RKO (cell line): ENCODE measurements at regions not wholly inside any gene's neighbourhood (a gene's known extent, or its start where the extent isn't known, plus 50 kb on each side); places are given as distances from the start of the nearest gene placed in this dataset.

Experiments used
- DNase-seq: peaks from one replicate; pipeline ENCODE4 v3.0.0-alpha.2; 2016; ENCODE audit warnings: low spot score

DNA sequence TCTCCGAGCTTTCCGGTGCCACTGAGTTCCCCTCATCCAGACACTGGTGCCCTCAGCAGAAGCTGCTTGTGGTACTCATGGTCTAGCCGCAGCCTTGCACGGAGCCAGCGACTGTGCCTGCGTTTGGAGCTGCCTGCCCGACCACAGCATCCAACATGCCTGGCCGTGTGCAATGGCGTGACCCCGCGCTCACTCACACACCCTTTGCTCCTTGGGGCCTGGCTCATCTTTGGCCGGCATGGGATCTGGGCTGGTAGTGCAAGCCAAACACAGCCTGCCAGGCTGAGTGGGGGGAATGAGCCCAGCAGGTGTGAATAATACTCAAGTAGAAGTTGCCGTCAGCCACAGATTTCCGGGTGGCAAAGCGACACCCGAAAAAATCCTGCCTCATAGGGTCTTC is 1178.7 kb upstream of the GBE1 start:
- no peak for DNase-seq

DNA sequence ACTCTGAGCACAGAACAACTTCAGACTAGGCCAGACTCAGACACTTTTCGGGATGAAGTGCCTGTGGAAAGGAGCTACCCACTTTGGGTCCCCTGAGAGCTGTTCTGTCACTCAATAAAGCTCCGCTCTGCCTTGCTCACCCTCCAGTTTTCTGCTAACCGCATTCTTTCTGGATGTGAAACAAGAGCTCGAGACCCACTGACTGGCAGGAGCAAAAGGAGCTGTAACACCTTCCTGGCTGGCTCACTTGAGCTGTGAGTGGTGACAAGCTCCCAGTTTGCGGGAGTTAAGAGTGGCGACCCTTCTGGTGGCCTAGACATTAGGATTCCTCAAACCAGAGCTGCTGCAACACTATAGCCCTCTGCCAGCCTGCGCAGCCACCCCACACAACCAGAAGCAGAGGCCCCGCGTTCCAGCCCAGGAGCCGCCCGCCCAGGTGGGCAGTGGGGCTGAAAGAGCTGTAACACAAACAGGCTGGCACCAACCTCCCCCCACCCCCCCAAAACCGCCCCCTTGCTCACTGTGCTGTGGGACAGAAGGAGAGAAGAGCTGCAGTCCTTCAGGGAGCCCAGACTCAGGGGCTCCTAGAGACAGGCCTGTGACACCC is 1178.1 kb upstream of the GBE1 start:
- no peak for DNase-seq

DNA sequence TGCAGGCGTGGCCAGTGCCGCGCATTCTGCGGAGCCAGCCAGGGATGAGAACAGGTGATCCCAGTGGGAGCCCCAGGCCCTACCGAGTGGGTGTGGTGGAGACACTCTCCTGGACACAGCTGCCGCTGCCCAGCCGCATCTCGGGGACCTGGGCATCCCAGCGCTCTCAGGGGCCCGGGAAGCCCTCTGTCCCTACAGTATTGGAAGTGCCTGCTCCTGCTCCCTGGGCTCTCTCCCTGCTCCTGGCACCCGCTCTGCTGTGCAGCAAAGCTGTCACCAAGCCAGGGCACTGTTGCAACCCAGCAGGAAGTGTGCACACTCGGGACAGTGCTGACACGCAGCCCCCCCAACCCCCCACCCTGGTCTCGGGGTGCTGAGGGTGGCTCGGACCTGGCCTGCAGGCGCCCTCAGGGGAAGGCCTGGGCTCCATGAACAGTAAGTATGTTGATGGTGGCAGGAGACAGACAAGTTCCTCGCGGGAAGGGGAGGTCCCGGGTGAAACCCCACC is 1177.4 kb upstream of the GBE1 start:
- DNase-seq = no peak

- no peak for DNase-seq
These were observed 1166.1 kb upstream of the GBE1 start for GRCh38 chr3:82927309-82928253.

- no peak for DNase-seq
These were observed 1129.6 kb upstream of the GBE1 start for GRCh38 chr3:82891028-82891427.

- no peak for DNase-seq
These were observed 1121.6 kb upstream of the GBE1 start for GRCh38 chr3:82883072-82883471.

- no peak for DNase-seq
These were observed 1114.0 kb upstream of the GBE1 start for GRCh38 chr3:82875401-82875800.

DNA sequence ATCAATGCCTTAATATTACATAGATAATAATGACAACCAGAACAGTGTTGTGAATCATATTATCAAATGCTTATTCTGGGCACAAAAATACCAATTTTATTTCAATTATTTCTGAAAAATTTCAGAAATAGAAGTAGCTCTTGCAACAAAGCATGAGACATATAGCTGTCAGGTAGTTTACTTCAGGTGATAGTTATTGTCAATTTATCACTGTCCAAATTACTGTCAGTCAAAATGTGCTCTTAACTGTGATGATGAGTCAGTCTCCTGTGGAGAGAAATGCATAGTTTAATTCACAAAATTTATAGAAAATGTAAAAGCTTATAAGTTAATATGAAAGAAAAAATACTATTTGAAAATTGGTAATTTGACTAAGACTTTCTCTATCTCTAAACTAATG is 1078.4 kb upstream of the GBE1 start:
- DNase-seq = no peak

DNA sequence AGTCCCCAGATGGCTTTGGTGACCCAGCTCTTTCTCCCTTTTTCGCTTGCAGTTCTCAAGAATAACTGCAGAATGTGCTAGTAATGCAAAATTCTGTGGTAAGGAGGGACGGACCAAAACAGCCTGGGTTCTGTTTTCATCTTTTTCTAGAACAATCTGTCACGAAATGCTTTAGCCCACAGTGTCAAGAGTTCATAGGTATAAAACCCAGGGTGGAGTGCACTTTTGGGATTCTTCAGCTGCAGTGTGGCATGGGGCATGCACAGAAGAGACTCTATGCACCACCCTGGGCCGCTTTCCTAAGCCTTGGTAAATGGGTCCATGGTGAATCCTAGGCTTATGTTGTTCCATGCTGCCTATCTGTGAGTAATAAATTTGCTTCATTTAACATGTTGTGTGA is 1072.7 kb upstream of the GBE1 start:
- no peak for DNase-seq

DNA sequence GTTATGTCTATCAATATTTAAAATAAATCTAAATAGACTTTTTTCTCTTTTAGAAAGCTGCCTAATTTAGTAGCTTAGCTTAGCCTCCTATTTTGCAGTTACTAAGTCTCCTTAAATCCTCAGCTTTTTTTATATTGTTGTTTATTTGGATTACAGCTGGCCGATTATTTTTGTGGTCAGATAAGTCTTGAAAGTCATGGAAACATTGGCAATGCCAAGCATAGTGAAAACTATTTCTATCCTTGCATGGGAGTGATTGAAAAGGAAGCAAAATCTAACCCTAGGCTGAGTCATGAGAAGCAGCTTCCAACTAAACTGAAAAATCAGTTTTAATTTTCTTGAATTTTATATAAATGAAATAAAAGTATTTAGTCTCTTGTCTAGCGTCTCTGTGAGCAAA is 1063.0 kb upstream of the GBE1 start:
- no peak for DNase-seq

- no peak for DNase-seq
These were observed 1054.6 kb upstream of the GBE1 start for GRCh38 chr3:82816086-82816485.

GRCh38 chr3:82815417-82816058 is 1054.1 kb upstream of the GBE1 start:
- no peak for DNase-seq

- DNase-seq = no peak
These were observed 1053.2 kb upstream of the GBE1 start for GRCh38 chr3:82814660-82815059.

GRCh38 chr3:82807781-82808180 is 1046.3 kb upstream of the GBE1 start:
- DNase-seq = no peak

- no peak for DNase-seq
These were observed 1041.1 kb upstream of the GBE1 start for GRCh38 chr3:82802501-82802900.

DNA sequence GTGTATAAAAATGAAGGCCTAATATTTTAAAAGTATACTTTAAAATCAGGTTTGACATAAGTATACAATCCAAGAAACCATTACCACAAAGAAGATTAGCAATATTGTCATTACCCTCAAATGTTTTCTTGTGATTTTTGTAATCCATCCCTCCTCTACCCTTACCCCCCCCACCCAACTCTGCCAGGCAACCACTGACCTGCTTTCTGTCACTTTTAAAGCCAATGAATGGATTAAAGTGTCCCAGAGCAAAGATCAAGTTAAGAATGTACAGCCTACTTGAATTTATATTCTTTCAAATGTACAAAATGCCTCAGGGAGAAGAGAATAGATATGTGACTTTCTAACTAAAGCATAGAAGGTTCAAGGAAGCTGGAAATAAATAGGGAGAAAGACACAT is 1038.8 kb upstream of the GBE1 start:
- no peak for DNase-seq

DNA sequence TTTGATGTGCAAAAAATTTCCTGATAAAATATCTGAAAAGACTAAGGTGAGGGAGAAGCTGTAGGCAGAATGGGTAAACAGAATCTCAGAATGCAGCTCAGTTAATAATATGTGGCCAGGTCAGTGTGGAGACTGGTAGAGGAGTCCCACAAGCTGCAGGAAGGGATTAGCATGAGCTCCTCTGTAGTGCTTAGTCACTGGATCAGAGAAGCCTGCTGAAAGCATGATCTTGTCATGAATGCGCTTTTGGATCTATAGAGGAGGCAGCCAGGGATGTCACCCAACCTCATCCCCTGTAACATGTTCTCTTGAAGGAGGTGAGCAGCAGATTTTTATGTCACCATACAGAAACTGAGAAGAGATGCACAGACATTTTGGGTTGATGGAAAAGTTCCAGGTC is 1035.3 kb upstream of the GBE1 start:
- no peak for DNase-seq

GRCh38 chr3:82791241-82791640 is 1029.8 kb upstream of the GBE1 start:
- no peak for DNase-seq

GRCh38 chr3:82790307-82791097 is 1029.1 kb upstream of the GBE1 start:
- no peak for DNase-seq

DNA sequence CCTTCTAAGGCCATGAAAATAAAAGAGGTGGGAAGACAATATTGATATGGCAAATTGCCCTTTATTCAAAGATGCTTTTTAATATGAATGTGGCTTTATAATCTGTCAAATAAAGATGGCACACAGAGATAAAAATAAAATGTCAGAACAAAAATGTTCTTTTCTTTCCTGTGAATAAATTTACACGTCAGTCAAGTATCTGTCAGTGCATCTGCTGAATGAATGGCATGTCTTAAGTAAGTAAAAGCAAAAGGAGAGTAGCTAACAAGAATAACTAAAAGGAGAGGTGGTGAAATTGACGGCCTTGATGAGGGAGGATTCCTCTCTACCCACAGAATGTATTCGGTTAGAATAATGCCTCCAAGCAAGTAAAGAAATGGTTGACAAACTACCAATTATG is 1021.7 kb upstream of the GBE1 start:
- DNase-seq = no peak

- DNase-seq = no peak
These were observed 1011.8 kb upstream of the GBE1 start for GRCh38 chr3:82773207-82773606.

- DNase-seq = no peak
These were observed 1003.1 kb upstream of the GBE1 start for GRCh38 chr3:82764521-82764920.
